Upper lobe of right lung (tissue), 1 donor: ENCODE measurements at regions not wholly inside any gene's neighbourhood (a gene's known extent, or its start where the extent isn't known, plus 50 kb on each side); places are given as distances from the start of the nearest gene placed in this dataset.

ENCODE experiments used
- ATAC-seq: fragments of 200-7000 bp; cut with Tn5 transposase; one replicate; pipeline ENCODE4 v1.9.1; 2020; ENCODE audit warnings: mild to moderate bottlenecking, moderate library complexity
- DNase-seq: peaks from one replicate; pipeline ENCODE4 v3.0.0-alpha.2; 2020
- H3K27ac ChIP-seq: fragments of 200-600 bp; one replicate; pipeline ENCODE4 v1.8.0; 2022
- H3K27me3 ChIP-seq: fragments of 200-600 bp; one replicate; pipeline ENCODE4 v1.8.0; 2022; ENCODE audit warnings: mild to moderate bottlenecking
- H3K36me3 ChIP-seq: fragments of 200-600 bp; one replicate; pipeline ENCODE4 v1.8.0; 2022
- H3K4me1 ChIP-seq: fragments of 200-600 bp; one replicate; pipeline ENCODE4 v1.8.0; 2022
- H3K4me3 ChIP-seq: fragments of 200-600 bp; one replicate; pipeline ENCODE4 v1.8.0; 2022; ENCODE audit warnings: mild to moderate bottlenecking
- H3K9me3 ChIP-seq: fragments of 200-600 bp; one replicate; pipeline ENCODE4 v1.8.0; 2022
- CTCF ChIP-seq: fragments of 200-600 bp; IDR thresholded peaks from one replicate; pipeline ENCODE4 v1.8.0; 2022; ENCODE audit warnings: antibody characterized with exemption
- intact Hi-C: fragments of 100-400 bp; cut with DNase I; formaldehyde crosslinking; loops from one replicate; pipeline ENCODE4 v1.11.0; 2022
- donor health status: DM: no; HTN: yes; CAD: no; lungs with severe emphysema.

- Histone ChIP-seq H3K36me3 (no peaks in the 10 kb centered on the region), H3K27ac (no peak overlapping the region), H3K27me3 (no peaks in the 10 kb centered on the region), H3K4me3 (no peak overlapping the region), H3K4me1 (no peaks in the 10 kb centered on the region), H3K9me3 (no peaks in the 10 kb centered on the region)
- ATAC-seq (no peak), DNase-seq (no peak)
- intact Hi-C loops, result no loop called here
- TF ChIP-seq CTCF, result no peak
These were observed 1032.8 kb downstream of the STPG2 start for GRCh38 chr4:97110506-97110905.

DNA sequence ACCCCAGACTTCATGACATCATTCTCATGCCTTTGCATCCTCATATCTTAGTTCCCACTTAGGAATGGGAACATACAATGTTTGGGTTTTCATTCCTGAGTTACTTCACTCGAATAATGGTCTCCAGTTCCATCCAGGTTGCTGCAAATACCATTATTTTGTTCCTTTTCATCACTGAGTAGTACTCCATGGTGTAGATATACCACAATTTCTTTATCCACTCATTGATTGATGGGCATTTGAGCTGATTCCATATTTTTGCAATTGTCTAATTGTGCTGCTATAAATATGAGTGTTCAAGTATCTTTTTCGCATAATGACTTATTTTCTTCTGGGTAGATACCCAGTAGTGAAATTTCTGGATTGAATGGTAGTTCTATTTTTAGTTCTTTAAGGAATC is 1026.8 kb downstream of the STPG2 start:
- DNase-seq, result no peak
- Histone ChIP-seq H3K27me3 (no peaks in the 10 kb centered on the region), H3K4me1 (no peaks in the 10 kb centered on the region), H3K36me3 (no peaks in the 10 kb centered on the region), H3K27ac (no peak overlapping the region), H3K9me3 (peaks cover 4% of the 10 kb centered on the region), H3K4me3 (no peak overlapping the region)
- intact Hi-C loops, result no loop called here
- TF ChIP-seq CTCF, result no peak
- no peak for ATAC-seq

- intact Hi-C loops, result no loop called here
- ATAC-seq (no peak), DNase-seq (no peak)
- no peaks in the 10 kb centered on the region for H3K27me3 ChIP-seq
- H3K4me3 ChIP-seq, result no peak overlapping the region
- no peak for TF ChIP-seq CTCF
- H3K4me1 ChIP-seq, result no peaks in the 10 kb centered on the region
- H3K27ac ChIP-seq, result no peak overlapping the region
- no peaks in the 10 kb centered on the region for H3K36me3 ChIP-seq
- H3K9me3 ChIP-seq, result no peaks in the 10 kb centered on the region
These were observed 1021.8 kb downstream of the STPG2 start for GRCh38 chr4:97121493-97121892.

- DNase-seq (no peak), ATAC-seq (no peak)
- intact Hi-C loops, result no loop called here
- Histone ChIP-seq H3K27me3 (no peaks in the 10 kb centered on the region), H3K4me3 (no peak overlapping the region), H3K36me3 (no peaks in the 10 kb centered on the region), H3K27ac (no peak overlapping the region), H3K9me3 (no peaks in the 10 kb centered on the region), H3K4me1 (no peaks in the 10 kb centered on the region)
- no peak for TF ChIP-seq CTCF
These were observed 1019.7 kb downstream of the STPG2 start for GRCh38 chr4:97123573-97123972.

DNA sequence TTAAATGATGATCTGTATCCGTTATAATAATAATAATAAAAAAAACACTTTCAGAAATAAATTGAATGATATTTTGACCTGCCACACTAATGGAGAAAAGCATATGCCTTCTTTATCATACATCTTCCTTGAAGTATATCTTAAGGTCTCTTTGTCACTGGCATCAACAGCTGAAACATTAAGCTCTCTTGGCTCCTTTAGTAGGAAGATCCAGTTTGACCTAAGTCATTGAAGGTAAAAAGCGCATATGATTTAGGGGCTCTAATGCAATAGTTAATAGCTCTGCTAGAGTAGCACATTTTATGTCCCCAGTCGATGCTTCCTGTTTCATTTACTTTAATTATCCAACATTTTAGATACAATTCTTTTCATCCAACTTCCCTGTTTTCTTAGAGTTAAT is 1010.8 kb downstream of the STPG2 start:
- Histone ChIP-seq H3K4me1 (no peaks in the 10 kb centered on the region), H3K27me3 (no peaks in the 10 kb centered on the region), H3K4me3 (no peak overlapping the region), H3K36me3 (no peaks in the 10 kb centered on the region), H3K27ac (no peak overlapping the region), H3K9me3 (no peaks in the 10 kb centered on the region)
- ATAC-seq (no peak), DNase-seq (no peak)
- intact Hi-C loops, result no loop called here
- TF ChIP-seq CTCF, result no peak

DNA sequence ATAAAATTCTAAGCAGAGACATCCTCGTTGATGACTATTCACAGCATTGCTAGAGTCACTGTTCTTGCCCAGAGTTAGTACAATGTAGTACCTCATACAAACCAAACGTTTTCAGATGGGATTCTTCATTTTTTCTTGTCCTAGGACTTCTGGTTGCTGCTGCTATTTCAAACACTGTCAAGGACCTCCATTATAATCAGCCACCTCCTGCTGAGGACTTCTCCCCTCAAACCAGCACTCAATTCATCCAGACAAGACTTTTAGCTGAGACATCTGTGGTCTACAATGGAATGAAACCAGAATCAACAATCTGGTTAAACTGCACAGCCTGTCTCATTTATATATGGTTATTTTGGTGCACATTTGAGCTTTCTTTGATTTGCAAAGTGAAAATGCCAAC is 1008.8 kb downstream of the STPG2 start:
- Histone ChIP-seq H3K36me3 (no peaks in the 10 kb centered on the region), H3K4me3 (no peak overlapping the region), H3K4me1 (no peaks in the 10 kb centered on the region), H3K27ac (no peak overlapping the region), H3K27me3 (no peaks in the 10 kb centered on the region), H3K9me3 (no peaks in the 10 kb centered on the region)
- TF ChIP-seq CTCF, result no peak
- ATAC-seq (no peak), DNase-seq (no peak)
- intact Hi-C loops, result no loop called here
